Breast epithelium (tissue), 3 donors: ENCODE measurements at regions not wholly inside any gene's neighbourhood (a gene's known extent, or its start where the extent isn't known, plus 50 kb on each side); places are given as distances from the start of the nearest gene placed in this dataset.

Experiments
- CTCF ChIP-seq, 3 donors: fragments of 450-650 bp; IDR thresholded peaks; one replicate each; pipeline ENCODE4 v1.5.1; 2016 to 2017; ENCODE audit warnings: antibody characterized with exemption in 3 of 3, mild to moderate bottlenecking in 3 of 3, moderate library complexity in 3 of 3
- POLR2A ChIP-seq: fragments of 450-650 bp; IDR thresholded peaks from one replicate; pipeline ENCODE4 v1.6.1; 2016; ENCODE audit warnings: antibody characterized with exemption, mild to moderate bottlenecking, moderate library complexity
- POLR2AphosphoS5 ChIP-seq, 3 donors: sonication (generic); formaldehyde crosslinking; IDR thresholded peaks; one replicate each; pipeline ENCODE4 v1.6.1; 2017; ENCODE audit warnings: antibody characterized with exemption in 3 of 3

DNA sequence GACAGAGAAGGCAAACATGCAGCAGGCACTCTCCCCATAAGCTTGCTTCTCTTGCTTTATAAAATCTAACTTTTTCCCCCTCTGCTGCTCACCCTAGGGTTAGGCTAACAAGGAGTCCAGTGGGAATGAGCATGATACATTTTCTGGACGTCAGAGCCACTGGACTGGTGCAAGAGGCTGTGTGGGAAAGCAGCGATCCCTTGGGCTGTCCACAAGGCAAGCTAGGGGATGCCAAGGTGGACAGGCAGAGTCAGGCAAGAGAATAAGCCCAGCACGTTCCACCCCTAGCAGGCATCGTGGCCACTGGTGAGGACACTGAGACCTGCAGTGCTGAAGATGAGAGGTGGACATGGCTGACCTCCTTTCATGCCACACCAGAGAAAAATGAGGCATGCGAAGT lies 290.9 kb upstream of the ZMIZ1 start:
- no peak for TF ChIP-seq POLR2A
- TF ChIP-seq CTCF (IDR thresholded peaks at IDR 0.05): no peak
- no peak for TF ChIP-seq POLR2AphosphoS5 (IDR thresholded peaks at IDR 0.05)
